SIG-M5 (cell line): ENCODE measurements at regions not wholly inside any gene's neighbourhood (a gene's known extent, or its start where the extent isn't known, plus 50 kb on each side); places are given as distances from the start of the nearest gene placed in this dataset.

Experiments used
- DNase-seq: peaks from one replicate; lab custom pipeline; 2025; lab: John Stamatoyannopoulos, UW

DNA sequence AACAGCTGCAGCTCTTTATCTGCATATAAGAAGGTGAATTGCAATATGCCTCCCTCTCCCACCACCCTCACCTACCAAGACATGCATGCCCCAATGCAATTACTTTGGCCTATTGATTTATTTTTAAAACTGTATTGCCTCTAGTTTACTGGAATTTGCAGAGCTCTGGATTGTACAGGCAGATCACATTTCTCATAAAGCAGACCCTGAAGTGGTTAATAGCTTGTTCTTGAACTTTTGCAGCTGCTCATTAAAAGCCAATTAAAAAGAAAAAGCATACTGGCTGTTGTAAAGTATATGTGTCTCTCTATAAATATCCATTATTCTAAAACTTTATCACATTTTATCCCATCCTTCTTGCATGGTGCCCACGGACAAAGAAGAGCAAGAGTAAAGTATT lies 221.5 kb upstream of the TOPAZ1 start:
- no peak for DNase-seq

DNA sequence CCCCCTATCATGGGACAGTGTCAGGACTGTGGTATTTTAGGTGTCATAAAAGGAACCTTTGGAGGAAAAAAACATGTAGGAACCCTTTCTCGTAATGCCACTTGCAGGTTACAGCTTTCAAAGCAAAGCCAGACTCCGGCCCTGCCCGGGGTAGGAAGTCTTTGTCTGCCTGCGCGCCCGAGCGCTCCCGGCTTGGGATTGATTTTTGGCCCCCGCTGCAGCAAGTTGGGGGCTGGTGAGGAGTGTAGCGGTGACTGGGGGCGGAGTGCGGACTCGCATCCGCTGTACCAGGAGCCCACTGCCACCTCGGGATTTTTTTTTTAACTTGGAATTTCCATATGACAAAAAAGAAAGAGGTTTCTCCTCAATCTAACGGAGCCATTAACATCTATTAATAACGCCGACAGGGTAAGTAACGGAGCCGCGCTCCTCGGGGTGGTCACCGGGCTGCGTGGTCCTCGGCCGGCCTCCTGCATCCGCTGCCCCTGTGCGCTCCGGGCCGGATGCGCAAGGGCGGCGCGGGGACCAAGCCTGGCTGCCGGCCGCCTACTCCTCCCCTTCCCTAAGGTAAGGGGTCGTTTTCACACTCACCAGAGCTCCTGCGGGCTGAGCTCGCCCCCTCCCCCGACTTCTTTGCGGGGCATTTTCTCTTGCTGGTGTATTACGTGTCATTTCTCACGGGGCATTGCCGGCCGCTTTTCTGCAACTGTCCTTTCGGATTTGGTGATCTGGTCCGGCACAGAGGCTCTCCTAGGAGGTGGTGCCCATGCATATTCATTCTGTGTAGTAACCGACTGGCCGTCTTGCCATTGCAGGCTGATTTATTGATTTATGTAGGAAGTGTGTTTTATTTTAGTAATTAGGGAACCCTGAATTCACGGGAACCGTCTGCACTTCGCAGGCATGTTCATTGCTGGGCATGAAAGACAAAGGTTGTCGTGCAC lies 219.8 kb upstream of the TOPAZ1 start:
- no peak for DNase-seq

DNA sequence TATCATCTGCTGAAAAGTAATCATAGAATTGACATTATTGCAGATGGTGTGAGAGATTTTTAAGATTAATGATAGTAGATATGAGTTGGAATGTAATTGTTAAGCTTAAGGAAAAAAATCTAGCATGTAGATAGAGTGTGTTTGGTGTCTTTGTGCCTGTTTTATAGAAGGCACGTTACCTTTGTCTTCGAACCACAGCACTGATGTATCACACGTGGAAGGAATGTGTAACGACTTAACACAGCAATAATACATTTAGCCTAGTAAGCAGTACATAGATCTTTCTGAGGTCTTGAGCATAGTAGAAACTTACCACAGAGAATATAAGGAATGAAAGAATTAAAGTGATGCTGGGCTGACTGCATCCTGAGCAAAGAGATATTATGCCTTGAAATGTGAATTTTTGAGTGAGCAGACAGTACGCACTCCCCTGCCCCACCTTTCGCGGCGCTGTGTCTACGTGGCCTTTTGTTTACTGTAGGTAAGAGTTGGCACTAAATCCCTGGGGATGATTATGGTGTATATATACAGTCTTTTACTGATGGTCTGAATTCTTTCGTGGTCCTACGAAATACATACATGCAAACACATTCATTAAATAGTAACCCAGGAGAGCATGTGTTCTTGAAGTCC lies 217.6 kb upstream of the TOPAZ1 start:
- DNase-seq = no peak

DNA sequence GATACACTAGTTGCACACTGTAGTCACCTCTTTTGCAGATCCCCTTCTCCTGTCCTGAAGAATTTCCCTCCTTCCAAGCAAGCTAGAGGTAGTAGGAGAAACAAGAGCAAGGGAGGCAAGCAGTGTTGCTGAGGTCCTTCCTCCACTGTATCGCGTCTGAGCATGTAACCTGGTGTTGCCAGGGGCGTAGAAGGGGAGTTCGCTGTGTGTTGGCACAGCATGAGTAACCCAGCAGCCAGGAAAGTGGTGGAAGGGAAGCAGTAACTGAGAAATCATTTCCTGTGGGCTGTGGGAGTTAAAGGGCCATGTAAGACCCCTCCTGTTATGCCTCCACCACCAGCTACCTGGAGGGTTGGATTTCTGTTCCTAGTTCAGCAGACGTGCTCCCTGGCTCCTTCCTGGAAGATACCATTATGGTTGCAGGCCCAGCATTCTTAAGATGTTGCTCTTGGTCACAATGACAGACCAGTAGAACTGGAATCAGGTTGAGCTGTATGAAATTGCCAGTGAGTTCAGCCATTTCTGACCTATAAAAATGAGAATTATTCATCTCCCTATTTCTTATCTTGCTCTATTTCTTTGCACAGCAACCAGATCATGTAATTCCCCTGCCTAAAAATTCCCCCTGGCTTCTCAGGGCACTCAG lies 215.3 kb upstream of the TOPAZ1 start:
- no peak for DNase-seq

DNA sequence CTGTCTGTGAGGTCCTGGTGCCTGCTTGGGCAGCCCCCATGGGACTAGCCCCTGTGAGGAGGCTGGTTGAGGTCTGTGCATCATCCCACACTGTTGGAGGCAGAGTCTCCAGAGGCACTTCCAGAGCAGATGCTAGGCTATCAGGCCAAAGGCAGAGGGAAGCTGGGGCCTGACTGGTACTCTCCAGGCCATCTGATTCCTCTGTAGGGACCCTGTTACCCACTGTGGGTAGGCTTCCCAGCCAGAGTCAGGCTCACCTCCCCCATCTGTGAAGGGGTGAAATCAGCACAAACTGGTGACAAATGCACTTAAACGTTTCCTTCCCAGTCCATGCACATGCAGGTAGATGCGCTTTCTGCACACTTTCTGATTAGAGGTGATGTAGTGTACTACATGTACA lies 212.6 kb upstream of the TOPAZ1 start:
- no peak for DNase-seq

DNA sequence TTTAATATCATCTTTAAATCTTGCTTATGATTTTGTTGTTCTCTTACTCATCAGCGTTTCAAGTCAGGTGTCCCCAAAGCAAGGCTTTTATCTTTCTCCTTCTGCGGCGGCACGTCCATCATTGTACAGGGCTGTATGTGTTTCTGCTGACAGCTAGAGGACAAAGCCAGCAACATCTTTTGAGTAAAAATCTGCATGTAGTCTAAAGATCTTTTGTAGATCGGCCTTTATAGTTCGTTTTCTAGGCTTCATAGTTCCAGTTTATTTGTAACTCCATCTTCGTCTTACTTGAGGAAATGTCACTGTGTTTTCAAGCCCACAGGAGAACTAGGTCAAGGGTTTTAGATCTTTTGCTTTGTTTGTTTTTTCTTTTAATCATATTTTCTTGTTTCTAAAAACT lies 211.4 kb upstream of the TOPAZ1 start:
- DNase-seq = no peak

DNA sequence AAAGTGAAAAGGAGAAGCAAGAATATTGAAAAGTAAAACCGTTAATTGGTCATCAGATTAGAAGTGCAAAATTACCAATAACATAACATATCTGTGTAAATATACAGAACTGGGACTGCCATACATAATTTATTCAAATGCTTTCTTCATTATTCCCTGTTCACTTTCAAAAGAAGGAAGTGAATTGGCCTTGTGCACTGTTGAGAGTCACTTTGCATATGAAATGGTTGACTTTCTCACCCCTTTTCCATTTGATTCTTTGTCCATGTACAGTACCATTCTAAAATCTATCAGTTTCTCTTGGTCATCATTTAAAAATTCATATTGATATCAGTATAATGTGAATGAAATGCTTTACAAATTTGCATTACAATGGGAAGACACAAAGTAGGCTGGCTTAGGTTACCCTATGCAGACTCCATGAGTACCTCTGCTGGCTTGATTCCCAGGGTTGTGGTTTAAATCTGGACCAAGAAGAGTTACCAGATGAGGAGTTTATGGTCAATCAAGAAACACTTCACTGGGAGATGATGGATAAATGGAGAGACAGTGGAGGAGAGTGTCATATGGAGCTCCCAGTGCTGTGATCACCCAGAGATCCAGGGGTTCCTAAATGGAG lies 210.9 kb upstream of the TOPAZ1 start:
- DNase-seq = no peak

DNA sequence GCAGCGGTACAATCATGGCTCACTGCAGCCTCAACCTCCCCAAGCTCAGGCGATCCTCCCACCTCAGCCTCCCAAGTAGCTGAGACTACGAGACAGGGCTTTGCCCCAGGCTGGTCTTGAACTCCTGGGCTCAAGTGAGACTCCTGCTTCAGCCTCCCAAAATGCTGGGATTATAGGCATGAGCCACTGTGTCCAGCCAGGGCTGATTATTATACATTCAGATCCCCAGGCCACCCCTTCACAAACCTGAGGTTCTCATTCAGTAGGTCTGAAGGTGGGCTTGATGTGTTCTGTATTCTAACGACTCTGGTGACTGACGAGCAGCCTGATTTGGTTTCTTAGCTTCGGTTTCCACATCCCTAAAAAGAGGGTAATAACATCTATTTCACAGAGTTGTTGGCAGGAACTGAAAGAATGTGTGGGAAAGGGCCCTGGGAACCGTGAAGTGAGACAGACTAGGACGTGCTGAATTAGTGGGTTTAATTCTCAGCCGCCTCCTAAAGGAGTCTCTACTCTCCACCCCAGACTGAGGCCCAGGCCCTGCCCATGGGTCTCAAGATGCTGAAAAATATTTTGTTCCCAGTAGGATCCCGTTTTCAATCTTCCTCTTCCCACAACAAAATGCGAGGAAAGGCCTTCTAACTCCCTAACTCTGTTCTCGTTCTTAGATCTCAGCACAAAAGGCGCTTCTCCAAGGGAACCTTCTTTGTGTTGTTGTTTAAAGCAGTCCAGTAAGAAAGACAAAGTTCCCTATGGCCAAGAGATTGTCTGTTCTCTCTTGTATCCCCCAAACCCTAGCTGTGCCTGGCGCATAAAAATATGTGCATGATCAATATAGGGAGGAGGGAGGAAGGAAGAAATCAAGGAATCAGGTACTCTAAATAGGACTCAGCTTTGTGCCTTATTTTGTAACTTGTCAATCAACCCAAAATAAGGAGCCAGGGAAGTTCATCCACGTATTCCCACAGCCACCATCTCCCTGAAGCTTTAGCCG lies 210.0 kb upstream of the TOPAZ1 start:
- no peak for DNase-seq

DNA sequence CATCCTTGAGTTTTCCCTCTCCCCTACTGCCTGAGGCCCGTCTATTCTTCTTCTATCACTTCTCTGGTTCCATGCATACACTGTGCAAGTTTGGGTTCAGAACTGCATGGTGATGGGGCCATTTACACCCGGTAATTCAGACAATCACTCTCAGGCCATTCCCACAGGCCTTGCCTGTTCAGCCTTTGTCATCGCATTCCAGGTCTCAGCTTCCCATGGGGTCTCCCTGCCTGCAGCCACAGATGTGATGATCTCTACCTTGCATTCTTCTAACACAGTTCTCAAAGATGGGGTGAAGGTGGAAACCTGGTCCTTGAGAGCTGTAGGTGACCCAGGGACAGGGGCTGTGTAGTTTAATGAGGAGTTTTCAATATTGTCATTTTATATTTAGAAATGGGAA lies 209.2 kb upstream of the TOPAZ1 start:
- no peak for DNase-seq

DNA sequence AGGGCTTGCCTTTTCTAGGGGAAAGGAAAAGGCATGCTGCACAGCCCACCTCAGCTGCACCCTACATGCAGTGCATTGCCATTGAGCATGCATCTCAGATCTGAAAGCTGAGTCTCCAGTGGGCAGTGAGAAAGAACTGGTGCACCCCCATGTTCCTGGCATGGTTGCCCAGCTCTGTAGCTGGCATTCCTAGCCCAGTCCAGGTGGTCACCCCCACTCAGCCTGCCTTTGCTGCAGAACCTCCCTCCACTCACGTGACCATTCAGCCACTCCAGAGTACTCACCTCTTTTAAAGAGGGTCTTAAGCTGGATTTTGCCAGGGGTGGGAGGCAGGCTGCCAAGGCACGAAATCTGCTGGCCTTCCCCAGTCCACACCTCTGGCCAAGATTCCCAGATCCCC lies 208.6 kb upstream of the TOPAZ1 start:
- no peak for DNase-seq

DNA sequence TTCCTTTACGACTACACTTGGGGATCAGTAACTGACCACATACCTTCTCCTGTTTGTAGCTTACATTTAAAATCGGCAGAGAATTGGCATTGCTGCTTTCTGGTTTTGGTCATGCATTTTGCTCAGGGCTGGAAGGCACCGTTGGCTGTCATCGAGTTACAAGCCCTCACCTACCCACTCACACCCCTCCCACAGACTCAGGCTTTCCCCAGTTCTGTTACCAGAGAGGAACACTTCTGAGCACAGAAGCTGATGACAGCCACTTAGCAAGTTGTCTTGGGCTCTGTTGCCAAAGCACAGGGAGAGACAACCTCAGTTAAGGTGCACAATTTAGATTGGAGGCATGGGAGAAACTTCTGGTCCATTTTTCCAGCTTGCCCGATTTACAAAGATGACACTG lies 204.8 kb upstream of the TOPAZ1 start:
- DNase-seq = no peak

DNA sequence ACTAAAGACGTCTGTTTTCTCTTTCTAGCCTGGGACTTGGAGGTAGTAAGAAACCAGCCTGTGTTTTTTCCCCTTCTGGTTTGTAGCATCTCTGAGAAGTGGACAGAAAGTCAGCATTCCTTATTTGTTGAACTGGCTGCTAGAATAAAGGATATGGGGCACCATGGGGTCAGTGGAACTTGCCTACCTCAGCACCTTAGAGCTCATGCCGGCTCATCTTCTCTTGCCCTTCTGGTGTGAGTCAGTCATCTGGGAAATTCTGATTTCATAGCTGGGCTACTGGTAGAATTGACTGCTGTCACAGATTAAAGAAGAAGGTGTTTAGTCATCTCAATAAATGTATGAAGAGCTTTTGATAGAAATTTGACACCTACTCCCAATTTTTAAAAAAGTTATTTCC lies 202.7 kb upstream of the TOPAZ1 start:
- no peak for DNase-seq

DNA sequence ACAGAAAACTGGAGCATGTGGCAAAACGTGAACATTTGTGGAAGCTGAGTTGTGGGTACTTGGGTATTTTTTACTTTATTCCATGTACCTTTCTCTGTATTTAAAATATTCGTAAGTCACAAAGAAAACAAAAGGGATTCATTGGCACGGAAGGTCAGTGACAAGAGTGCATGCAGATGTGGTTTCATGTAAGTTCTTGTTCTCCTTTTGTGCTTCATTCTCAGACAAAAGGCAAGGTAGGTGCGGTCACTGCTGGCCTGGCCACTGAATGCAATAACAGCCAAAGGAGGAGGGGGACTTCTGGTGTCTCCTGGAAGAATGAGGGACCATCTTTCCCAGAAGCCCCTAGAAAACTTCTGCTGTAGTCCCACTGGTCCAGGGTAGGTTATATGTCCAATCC lies 200.0 kb upstream of the TOPAZ1 start:
- DNase-seq = no peak

DNA sequence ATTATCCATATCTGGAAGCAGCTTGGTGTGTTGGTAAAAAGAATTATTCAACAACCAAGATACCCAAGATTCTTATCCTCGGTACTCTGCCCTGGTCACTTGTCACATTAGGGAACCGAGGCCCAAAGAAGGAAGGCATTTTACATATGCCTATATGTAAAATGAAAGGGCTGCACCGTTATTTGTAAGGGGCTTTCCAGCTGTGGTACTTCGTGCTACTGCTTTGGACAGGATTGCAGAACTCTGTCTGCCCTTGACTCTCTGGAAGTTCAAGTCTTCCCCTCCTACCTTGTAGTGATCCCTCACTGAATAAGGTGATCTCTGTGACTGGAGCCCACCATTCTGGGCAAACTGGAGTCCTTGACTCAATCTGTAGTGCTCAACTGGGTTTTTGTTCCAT lies 198.9 kb upstream of the TOPAZ1 start:
- DNase-seq = no peak

DNA sequence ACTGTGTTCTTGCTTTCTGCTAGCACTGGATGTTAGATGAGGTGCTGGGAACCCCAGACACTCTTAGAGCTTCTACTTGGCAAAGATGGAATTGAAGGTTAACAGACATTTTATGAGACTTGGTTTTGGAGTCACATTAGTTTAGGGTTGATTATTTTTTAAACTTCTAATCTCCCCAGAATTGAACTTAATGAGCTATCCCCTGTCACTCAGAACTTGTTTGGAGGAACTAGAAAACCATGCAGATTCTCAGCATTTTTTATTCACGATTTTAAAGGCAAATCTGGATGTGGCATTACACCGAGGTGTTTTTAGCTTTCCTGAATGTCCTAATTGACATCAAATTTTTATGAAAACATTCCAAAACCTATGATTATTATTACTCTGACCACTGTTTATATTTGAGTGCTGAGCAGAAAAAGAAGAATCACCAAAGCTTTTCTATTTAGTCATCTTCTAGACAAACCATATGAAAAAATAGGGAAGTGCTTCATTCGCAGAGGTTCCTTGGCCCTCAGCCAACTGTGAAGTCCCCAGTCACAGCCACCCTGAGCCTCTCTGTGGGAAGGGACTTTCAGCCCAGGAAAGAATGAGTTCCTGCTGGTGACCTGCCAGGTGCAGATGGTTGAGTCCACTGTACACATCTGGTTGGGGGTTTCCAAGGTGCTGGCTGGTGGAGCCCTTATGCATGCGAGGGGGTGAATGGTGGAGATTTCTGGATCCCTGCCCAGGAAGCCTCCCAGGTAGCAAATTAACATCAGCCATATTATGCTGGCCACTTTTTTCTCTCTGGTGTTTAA lies 196.0 kb upstream of the TOPAZ1 start:
- DNase-seq = no peak

DNA sequence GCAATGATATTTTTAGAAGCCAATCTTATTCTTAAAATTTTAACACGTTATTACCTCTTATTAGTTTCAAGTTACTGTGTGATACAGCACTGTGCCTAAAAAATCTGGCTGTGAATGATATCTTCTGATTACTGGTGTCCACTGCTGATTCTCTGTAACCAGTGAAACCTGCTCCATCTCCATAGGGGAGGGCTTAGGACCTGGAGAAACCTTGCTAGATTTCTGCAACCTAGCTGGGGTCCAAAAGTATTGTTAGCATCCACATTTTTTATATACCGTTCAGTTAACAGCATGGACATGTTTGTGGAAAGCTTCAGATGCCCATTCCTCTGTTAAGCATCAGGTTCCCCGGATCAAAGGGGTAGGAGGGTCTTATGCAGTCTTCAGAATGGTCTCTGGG lies 193.9 kb upstream of the TOPAZ1 start:
- no peak for DNase-seq

DNA sequence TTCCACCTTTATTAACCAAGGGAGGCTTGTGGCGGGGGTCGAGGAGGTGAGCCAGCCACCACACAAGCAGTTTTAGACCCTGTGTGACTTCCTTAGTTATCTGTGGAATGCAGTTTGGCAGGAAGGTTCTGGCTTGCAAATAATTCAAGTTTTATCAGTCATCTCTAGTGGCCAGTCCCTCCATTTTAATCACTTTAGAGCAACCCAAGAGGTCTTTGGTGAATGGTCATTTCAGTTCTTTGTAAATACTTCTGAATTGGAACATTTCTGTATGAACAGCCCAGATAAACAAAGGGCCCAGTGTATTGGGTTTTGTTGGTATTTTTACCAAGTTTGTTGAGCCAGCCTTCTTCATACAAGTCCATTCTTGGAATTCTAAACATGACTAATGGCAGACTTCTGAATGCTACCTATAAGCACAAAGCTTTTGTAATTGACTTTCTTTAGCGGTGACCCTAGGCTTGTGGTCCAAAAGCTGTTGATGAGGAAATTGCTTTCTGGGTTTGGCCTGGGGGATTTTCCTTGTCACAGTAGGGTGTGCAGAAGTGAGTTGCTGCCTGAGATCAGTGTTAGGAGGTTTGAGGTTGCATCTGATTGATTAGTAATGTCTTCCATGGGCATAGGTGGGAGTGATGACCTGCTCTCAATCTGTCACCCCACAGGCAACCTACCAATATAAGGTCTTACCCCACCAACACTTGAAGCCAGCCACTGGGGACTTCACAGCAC lies 193.3 kb upstream of the TOPAZ1 start:
- no peak for DNase-seq

DNA sequence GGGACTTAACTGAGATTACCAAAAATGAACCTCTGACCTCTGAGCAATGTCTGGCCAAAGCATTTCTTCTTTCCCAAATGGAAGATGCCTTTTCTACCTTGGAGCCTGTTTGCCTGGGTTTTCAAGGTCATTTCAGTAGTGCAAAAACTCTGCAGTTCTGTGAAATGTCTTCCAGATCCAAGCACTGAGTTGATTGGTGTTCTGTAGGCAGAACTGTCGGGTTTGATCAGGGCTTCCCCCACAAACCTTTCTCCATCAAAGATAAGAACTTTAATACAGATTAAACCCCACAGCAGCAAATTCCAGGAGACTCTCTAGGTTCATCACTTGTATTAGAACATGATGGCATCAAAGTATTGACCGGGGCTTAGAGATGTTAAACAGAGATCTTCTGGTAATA lies 192.7 kb upstream of the TOPAZ1 start:
- no peak for DNase-seq

DNA sequence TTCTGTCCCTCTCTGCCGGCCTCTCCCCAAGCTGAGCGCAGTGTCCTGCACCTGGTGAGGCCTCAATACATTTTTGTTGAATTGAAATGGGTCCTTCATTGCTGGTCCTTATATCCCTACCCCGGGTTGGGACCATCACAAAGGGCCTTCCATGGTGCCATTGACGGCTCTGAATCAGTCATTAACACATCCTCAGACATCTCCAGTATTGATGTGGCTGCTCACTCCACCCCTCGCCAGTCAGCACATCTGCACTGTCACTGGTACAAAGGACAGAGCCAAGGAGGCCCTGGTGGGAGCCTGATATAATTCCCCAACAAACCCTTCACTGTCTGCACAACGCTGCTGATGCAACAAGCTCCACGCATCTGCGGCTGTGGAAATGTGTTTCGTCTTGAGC lies 191.6 kb upstream of the TOPAZ1 start:
- no peak for DNase-seq

DNA sequence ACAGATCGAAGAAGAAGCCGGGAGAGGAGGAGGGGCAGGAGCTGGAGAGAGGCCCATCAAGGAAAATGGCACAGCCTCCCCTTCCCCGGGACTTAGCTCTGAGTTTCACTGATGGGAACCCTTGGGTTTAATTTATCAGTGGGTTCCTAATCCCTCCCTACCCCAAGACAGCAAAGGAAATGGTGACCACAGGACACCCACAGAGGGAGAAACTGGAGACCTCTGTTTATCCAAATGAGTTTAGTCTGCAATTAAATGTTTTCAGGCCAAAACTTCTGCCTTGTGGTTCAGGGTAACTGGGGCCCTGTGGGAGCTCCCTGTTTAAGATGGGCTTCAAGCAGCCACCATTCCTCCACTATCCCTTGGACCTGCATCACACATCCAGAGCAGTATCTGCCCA lies 190.8 kb upstream of the TOPAZ1 start:
- no peak for DNase-seq
